Endothelial cell (in vitro differentiated cells): ENCODE measurements at regions not wholly inside any gene's neighbourhood (a gene's known extent, or its start where the extent isn't known, plus 50 kb on each side); places are given as distances from the start of the nearest gene placed in this dataset.

Experiments
- DNase-seq: peaks from one replicate; pipeline ENCODE4 v3.0.0; 2021; ENCODE audit warnings: low spot score
- H3K27ac Mint-ChIP-seq: one replicate; pipeline ENCODE4 v1.8.0; 2021; ENCODE audit warnings: mixed read lengths, inconsistent platforms; ENCODE audit not compliant: unreplicated experiment
- H3K27me3 Mint-ChIP-seq: one replicate; pipeline ENCODE4 v1.8.0; 2021; ENCODE audit warnings: mild to moderate bottlenecking, moderate library complexity, mixed read lengths, inconsistent platforms; ENCODE audit not compliant: unreplicated experiment
- H3K36me3 Mint-ChIP-seq: one replicate; pipeline ENCODE4 v1.8.0; 2021; ENCODE audit warnings: mild to moderate bottlenecking, low read depth, mixed read lengths, inconsistent platforms; ENCODE audit not compliant: unreplicated experiment
- H3K4me1 Mint-ChIP-seq: one replicate; pipeline ENCODE4 v1.8.0; 2021; ENCODE audit warnings: mild to moderate bottlenecking, mixed read lengths, inconsistent platforms; ENCODE audit not compliant: unreplicated experiment
- H3K4me3 Mint-ChIP-seq: one replicate; pipeline ENCODE4 v1.8.0; 2021; ENCODE audit warnings: mild to moderate bottlenecking, mixed read lengths, inconsistent platforms; ENCODE audit not compliant: unreplicated experiment
- H3K9me3 Mint-ChIP-seq: one replicate; pipeline ENCODE4 v1.8.0; 2021; ENCODE audit warnings: mixed read lengths, inconsistent platforms; ENCODE audit not compliant: unreplicated experiment
- TF ChIP-seq, protein P1 (sequence below): fragments of 200-600 bp; sonication (generic); IDR thresholded peaks from one replicate; pipeline ENCODE4 v1.5.0; 2021; ENCODE audit warnings: antibody characterized with exemption; ENCODE audit not compliant: unreplicated experiment

DNA sequence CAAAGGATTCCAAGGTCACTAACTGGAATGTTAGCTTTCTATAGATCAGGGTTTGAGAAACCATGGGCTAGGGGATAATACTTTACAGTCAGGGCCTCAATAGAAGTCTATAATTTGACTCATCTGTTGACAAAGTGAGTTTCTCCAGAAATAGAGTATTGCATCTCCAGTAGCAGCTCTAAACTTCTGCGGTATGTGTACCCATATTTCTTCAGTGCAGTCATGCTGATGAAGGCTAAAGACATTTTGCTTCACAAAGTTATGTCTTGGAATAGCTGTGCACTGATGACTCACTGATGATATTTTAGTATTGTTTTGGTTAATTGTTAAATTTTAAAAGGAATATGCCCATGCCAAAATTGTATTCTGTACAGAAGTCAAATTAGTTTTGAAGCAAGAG lies 464.9 kb upstream of the AMOT start:
- Mint-ChIP-seq H3K27me3 (peaks cover under 1% of the 10 kb centered on the region), H3K9me3 (no peaks in the 10 kb centered on the region), H3K4me3 (no peak overlapping the region), H3K36me3 (peaks cover 1% of the 10 kb centered on the region), H3K4me1 (no peaks in the 10 kb centered on the region), H3K27ac (no peak overlapping the region)
- no peak for DNase-seq
- TF ChIP-seq, protein P1, sequence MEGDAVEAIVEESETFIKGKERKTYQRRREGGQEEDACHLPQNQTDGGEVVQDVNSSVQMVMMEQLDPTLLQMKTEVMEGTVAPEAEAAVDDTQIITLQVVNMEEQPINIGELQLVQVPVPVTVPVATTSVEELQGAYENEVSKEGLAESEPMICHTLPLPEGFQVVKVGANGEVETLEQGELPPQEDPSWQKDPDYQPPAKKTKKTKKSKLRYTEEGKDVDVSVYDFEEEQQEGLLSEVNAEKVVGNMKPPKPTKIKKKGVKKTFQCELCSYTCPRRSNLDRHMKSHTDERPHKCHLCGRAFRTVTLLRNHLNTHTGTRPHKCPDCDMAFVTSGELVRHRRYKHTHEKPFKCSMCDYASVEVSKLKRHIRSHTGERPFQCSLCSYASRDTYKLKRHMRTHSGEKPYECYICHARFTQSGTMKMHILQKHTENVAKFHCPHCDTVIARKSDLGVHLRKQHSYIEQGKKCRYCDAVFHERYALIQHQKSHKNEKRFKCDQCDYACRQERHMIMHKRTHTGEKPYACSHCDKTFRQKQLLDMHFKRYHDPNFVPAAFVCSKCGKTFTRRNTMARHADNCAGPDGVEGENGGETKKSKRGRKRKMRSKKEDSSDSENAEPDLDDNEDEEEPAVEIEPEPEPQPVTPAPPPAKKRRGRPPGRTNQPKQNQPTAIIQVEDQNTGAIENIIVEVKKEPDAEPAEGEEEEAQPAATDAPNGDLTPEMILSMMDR, result no peak

DNA sequence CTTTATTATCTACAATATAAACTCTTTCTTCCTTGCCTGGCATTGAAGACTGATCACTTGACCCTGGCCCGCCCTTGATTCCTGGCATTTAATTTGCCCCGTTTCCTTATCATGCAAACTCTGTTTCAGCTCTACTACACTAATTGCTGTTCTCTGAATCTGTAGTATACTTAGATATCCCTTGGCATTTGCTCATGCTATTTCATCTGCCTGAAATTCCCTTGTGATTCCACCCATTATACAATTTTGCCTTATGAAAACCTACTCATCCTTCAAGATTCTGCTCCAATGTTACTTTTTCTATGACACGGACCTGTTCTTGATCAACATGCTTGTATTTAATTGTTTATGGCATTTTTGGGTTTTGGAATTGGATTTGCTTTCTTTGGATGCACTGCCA lies 459.9 kb upstream of the AMOT start:
- no peaks in the 10 kb centered on the region for H3K4me1 Mint-ChIP-seq
- TF ChIP-seq, protein P1, result no peak
- H3K27me3 Mint-ChIP-seq, result peaks cover 1% of the 10 kb centered on the region
- H3K4me3 Mint-ChIP-seq, result no peak overlapping the region
- H3K36me3 Mint-ChIP-seq, result peaks cover 6% of the 10 kb centered on the region
- H3K9me3 Mint-ChIP-seq, result peaks cover 6% of the 10 kb centered on the region
- DNase-seq, result no peak
- no peak overlapping the region for H3K27ac Mint-ChIP-seq

DNA sequence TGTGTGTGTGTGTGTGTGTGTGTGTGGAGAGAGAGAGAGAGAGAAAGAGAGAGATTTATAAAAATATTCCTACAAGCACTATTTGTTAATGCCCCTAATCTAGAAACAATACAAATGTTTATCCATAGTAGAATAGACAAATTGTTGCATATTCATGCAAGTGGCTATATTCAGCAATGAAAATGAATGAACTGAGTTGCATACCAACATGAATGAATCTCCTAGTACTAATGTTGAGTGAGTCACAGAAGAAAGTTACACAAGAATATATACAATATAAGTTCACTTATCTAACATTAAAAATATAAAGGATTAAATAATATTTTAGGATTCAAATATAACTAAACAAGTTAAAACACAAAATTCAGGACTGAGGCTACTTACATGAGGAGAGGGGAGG lies 456.8 kb upstream of the AMOT start:
- no peak for DNase-seq
- Mint-ChIP-seq H3K27ac (no peak overlapping the region), H3K9me3 (peaks cover 6% of the 10 kb centered on the region), H3K4me3 (no peak overlapping the region), H3K4me1 (no peaks in the 10 kb centered on the region), H3K36me3 (peaks cover 6% of the 10 kb centered on the region), H3K27me3 (peaks cover 1% of the 10 kb centered on the region)
- TF ChIP-seq, protein P1, result no peak

DNA sequence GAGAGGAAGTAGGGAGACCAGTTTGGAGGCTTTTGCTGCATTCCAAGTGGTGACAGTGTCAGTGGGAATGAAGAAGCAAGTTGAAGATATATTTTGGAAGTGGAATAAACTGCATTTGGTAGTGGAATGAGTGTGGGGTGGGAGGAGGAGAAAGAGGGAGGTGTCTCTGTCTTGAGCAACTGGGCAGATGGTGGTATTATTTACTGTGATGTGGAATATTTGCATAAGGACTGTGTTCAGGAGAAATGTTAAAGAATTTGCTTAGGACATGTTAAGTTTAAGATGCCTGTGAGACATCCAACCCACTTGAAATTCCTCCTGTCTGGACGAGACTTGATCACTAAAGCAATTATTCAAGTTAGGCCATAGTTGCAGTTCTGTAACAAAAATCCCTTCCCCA lies 448.9 kb upstream of the AMOT start:
- H3K4me3 Mint-ChIP-seq, result no peak overlapping the region
- TF ChIP-seq, protein P1, result no peak
- DNase-seq, result no peak
- no peaks in the 10 kb centered on the region for H3K36me3 Mint-ChIP-seq
- H3K27me3 Mint-ChIP-seq, result no peaks in the 10 kb centered on the region
- no peak overlapping the region for H3K27ac Mint-ChIP-seq
- no peaks in the 10 kb centered on the region for H3K9me3 Mint-ChIP-seq
- no peaks in the 10 kb centered on the region for H3K4me1 Mint-ChIP-seq

DNA sequence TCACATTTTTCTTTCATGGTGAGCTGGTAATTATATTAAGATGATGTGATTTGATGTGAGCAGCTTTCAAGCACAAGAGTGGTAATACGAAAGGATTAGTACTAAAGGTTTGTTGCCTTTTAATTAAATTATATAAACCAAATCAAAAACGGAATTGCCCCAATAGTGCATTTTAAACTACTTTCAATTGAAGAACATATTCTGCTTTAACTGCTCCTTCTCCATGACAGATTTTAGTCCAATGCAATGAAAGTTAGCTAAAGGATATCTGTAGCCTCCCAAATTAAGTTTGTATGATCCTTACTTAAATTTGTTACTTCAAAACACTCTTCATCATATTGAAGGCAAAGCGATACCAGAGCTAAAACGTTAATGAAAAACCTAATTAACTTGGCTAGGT lies 447.1 kb upstream of the AMOT start:
- no peaks in the 10 kb centered on the region for H3K9me3 Mint-ChIP-seq
- H3K27me3 Mint-ChIP-seq, result no peaks in the 10 kb centered on the region
- no peaks in the 10 kb centered on the region for H3K4me1 Mint-ChIP-seq
- no peaks in the 10 kb centered on the region for H3K36me3 Mint-ChIP-seq
- TF ChIP-seq, protein P1, result no peak
- H3K4me3 Mint-ChIP-seq, result no peak overlapping the region
- no peak for DNase-seq
- no peak overlapping the region for H3K27ac Mint-ChIP-seq
